Uterus (tissue), 2 donors: ENCODE measurements at regions not wholly inside any gene's neighbourhood (a gene's known extent, or its start where the extent isn't known, plus 50 kb on each side); places are given as distances from the start of the nearest gene placed in this dataset.

Experiments
- CTCF ChIP-seq, 4 experiments: fragments of 200-600 bp in 2 of 4; fragments of 450-650 bp in 2 of 4; sonication (generic) in 2 of 4; IDR thresholded peaks; one replicate each; pipeline ENCODE4 v1.5.1; 2016 to 2019; ENCODE audit warnings: antibody characterized with exemption in 4 of 4, mild to moderate bottlenecking in 2 of 4, moderate library complexity in 1 of 4
- POLR2A ChIP-seq, 2 donors: fragments of 450-650 bp; IDR thresholded peaks; one replicate each; pipeline ENCODE4 v1.6.1; 2016; ENCODE audit warnings: antibody characterized with exemption in 2 of 2, mild to moderate bottlenecking in 1 of 2, moderate library complexity in 1 of 2

- TF ChIP-seq CTCF (IDR thresholded peaks at IDR 0.05) (no peak), POLR2A (IDR thresholded peaks at IDR 0.05) (no peak)
These were observed 449.3 kb downstream of the GABRB3 start for GRCh38 chr15:26323566-26323965.
